H9 (cell line): ENCODE measurements at regions not wholly inside any gene's neighbourhood (a gene's known extent, or its start where the extent isn't known, plus 50 kb on each side); places are given as distances from the start of the nearest gene placed in this dataset.

Experiments used
- DNase-seq: peaks from one replicate; pipeline ENCODE4 v3.0.0-alpha.2; 2017
- H2AFZ ChIP-seq: one replicate; pipeline ENCODE4 v1.6.1; 2013; ENCODE audit warnings: mild to moderate bottlenecking, low read length, control low read depth, moderate library complexity
- H2AK5ac ChIP-seq: 2 replicates; pipeline ENCODE4 v1.6.1; 2013; ENCODE audit warnings: low read length, control low read depth, mixed read lengths; ENCODE audit not compliant: insufficient read length
- H2BK120ac ChIP-seq: one replicate; pipeline ENCODE4 v1.6.1; 2013; ENCODE audit warnings: low read depth, mild to moderate bottlenecking, low read length, control low read depth, inconsistent platforms; ENCODE audit not compliant: poor library complexity, severe bottlenecking
- H2BK12ac ChIP-seq: 2 replicates; pipeline ENCODE4 v1.6.1; 2013; ENCODE audit warnings: low read length, control low read depth, mixed read lengths, low read depth; ENCODE audit not compliant: insufficient read length
- H2BK15ac ChIP-seq: 2 replicates; pipeline ENCODE4 v1.6.1; 2013; ENCODE audit warnings: low read depth, low read length, control low read depth
- H2BK20ac ChIP-seq: one replicate; pipeline ENCODE4 v1.6.1; 2013; ENCODE audit warnings: low read depth, mild to moderate bottlenecking, low read length, control low read depth, inconsistent platforms; ENCODE audit not compliant: poor library complexity, severe bottlenecking
- H2BK5ac ChIP-seq: 2 replicates; pipeline ENCODE4 v1.6.1; 2013; ENCODE audit warnings: low read length, control low read depth, mixed read lengths; ENCODE audit not compliant: insufficient read length
- H3K14ac ChIP-seq: 2 replicates; pipeline ENCODE4 v1.6.1; 2013; ENCODE audit warnings: low read length, control low read depth; ENCODE audit not compliant: insufficient read depth
- H3K18ac ChIP-seq: 2 replicates; pipeline ENCODE4 v1.6.1; 2013; ENCODE audit warnings: low read depth, mild to moderate bottlenecking, mixed read lengths, low read length, control low read depth; ENCODE audit not compliant: insufficient read length
- H3K23ac ChIP-seq: 2 replicates; pipeline ENCODE4 v1.6.1; 2013; ENCODE audit warnings: low read length, control low read depth, mixed read lengths, low read depth; ENCODE audit not compliant: insufficient read length
- H3K23me2 ChIP-seq: 2 replicates; pipeline ENCODE4 v1.6.1; 2013; ENCODE audit warnings: low read depth, mild to moderate bottlenecking, mixed read lengths, low read length, control low read depth; ENCODE audit not compliant: insufficient read length, poor library complexity, severe bottlenecking
- H3K27ac ChIP-seq: 2 replicates; pipeline ENCODE4 v1.5.1; 2013; ENCODE audit warnings: low read length, control low read depth, mixed read lengths, low read depth; ENCODE audit not compliant: insufficient read length
- H3K27me3 ChIP-seq: 2 replicates; pipeline ENCODE4 v1.6.1; 2013; ENCODE audit warnings: low read length, control low read depth, inconsistent platforms; ENCODE audit not compliant: insufficient read depth
- H3K4ac ChIP-seq: 2 replicates; pipeline ENCODE4 v1.6.1; 2013; ENCODE audit warnings: low read depth, mild to moderate bottlenecking, control low read depth, inconsistent platforms, low read length, moderate library complexity
- H3K4me1 ChIP-seq: 2 replicates; pipeline ENCODE4 v1.6.1; 2013; ENCODE audit warnings: low read length, control low read depth, inconsistent platforms; ENCODE audit not compliant: insufficient read depth
- H3K4me2 ChIP-seq: 2 replicates; pipeline ENCODE4 v1.6.1; 2013; ENCODE audit warnings: low read length, control low read depth, mixed read lengths; ENCODE audit not compliant: insufficient read length, insufficient read depth
- H3K56ac ChIP-seq: 2 replicates; pipeline ENCODE4 v1.6.1; 2013; ENCODE audit warnings: low read depth, mild to moderate bottlenecking, mixed read lengths, low read length, control low read depth; ENCODE audit not compliant: insufficient read length
- H3K79me1 ChIP-seq: 2 replicates; pipeline ENCODE4 v1.6.1; 2013; ENCODE audit warnings: low read depth, mild to moderate bottlenecking, moderate library complexity, low read length, control low read depth, inconsistent platforms; ENCODE audit not compliant: insufficient read depth, poor library complexity, severe bottlenecking
- H3K79me2 ChIP-seq: 2 replicates; pipeline ENCODE4 v1.6.1; 2013; ENCODE audit warnings: low read length, control low read depth, inconsistent platforms; ENCODE audit not compliant: insufficient read depth
- H3K9ac ChIP-seq: 2 replicates; pipeline ENCODE4 v1.6.1; 2013; ENCODE audit warnings: low read length, control low read depth, mixed read lengths; ENCODE audit not compliant: insufficient read length; ENCODE audit errors: extremely low read depth
- H3K9me3 ChIP-seq: one replicate; pipeline ENCODE4 v1.6.1; 2013; ENCODE audit warnings: low read depth, low read length, inconsistent platforms; ENCODE audit not compliant: control insufficient read depth
- H3T11ph ChIP-seq: one replicate; pipeline ENCODE4 v1.6.1; 2013; ENCODE audit warnings: mild to moderate bottlenecking, low read length, control low read depth, inconsistent platforms
- H4K20me1 ChIP-seq: one replicate; pipeline ENCODE4 v1.6.1; 2013; ENCODE audit not compliant: control insufficient read depth, insufficient read length, insufficient read depth
- H4K5ac ChIP-seq: 2 replicates; pipeline ENCODE4 v1.6.1; 2013; ENCODE audit warnings: low read depth, mild to moderate bottlenecking, mixed read lengths, low read length, control low read depth; ENCODE audit not compliant: insufficient read length
- H4K8ac ChIP-seq: replicated peaks from 2 replicates; pipeline ENCODE4 v1.6.1; 2013; ENCODE audit warnings: low read length, control low read depth, mixed read lengths, low read depth; ENCODE audit not compliant: insufficient read length
- H4K91ac ChIP-seq: 2 replicates; pipeline ENCODE4 v1.6.1; 2013; ENCODE audit warnings: low read depth, mild to moderate bottlenecking, moderate library complexity, mixed read lengths, low read length, control low read depth; ENCODE audit not compliant: insufficient read length
- H3K27ac Mint-ChIP-seq, 3 experiments: 2 replicates in 2 of 3; 3 replicates in 1 of 3; pipeline ENCODE4 v1.8.0; 2020 to 2021; ENCODE audit warnings: mixed read lengths in 3 of 3, mild to moderate bottlenecking in 1 of 3, moderate library complexity in 1 of 3
- H3K27me3 Mint-ChIP-seq: 2 replicates; pipeline ENCODE4 v1.8.0; 2021; ENCODE audit warnings: low read depth, mild to moderate bottlenecking, moderate library complexity, mixed read lengths
- H3K36me3 Mint-ChIP-seq, 3 experiments: 2 replicates in 2 of 3; 3 replicates in 1 of 3; pipeline ENCODE4 v1.8.0; 2020 to 2021; ENCODE audit warnings: low read depth in 3 of 3, mixed read lengths in 3 of 3; ENCODE audit not compliant: insufficient read depth in 1 of 3
- H3K4me1 Mint-ChIP-seq, 2 experiments: 2 replicates each; pipeline ENCODE4 v1.8.0; 2020; ENCODE audit warnings: mixed read lengths in 2 of 2
- H3K4me3 Mint-ChIP-seq, 2 experiments: 2 replicates in 1 of 2; 3 replicates in 1 of 2; pipeline ENCODE4 v1.8.0; 2020 to 2021; ENCODE audit warnings: mild to moderate bottlenecking in 2 of 2, mixed read lengths in 2 of 2, moderate library complexity in 1 of 2
- H3K9me3 Mint-ChIP-seq, 2 experiments: 2 replicates in 1 of 2; 3 replicates in 1 of 2; pipeline ENCODE4 v1.8.0; 2020; ENCODE audit warnings: mild to moderate bottlenecking in 2 of 2, mixed read lengths in 2 of 2, moderate library complexity in 1 of 2
- CTCF ChIP-seq: fragments of 200-600 bp; sonication (generic); conservative IDR thresholded peaks from 3 replicates; pipeline ENCODE4 v1.8.0; 2021; ENCODE audit warnings: antibody characterized with exemption, mild to moderate bottlenecking
- WGBS: extraction: QIAGEN DNeasy Blood & Tissue Kit; methylation state at CpG from one replicate; pipeline ENCODE4 v1.1.7; 2013; ENCODE audit warnings: missing lambda C conversion rate, low lambda C conversion rate, mixed read lengths; ENCODE audit not compliant: insufficient read length; ENCODE audit errors: extremely low coverage; 5-methylcytosine and 5-hydroxymethylcytosine counted together

- Mint-ChIP-seq H3K9me3 (peaks cover 1 to 2% of the 10 kb centered on the region in 2 experiments; a peak in 1 of 5 replicates), H3K36me3 (peaks cover 0 to 2% (median 0%) of the 10 kb centered on the region in 3 experiments; a peak in 1 of 7 replicates), H3K4me1 (peaks cover 5 to 10% of the 10 kb centered on the region in 2 experiments), H3K27me3 (no peaks in the 10 kb centered on the region), H3K27ac (no peak overlapping the region), H3K4me3 (no peak overlapping the region)
- Histone ChIP-seq H3K9ac (no peak overlapping the region), H2BK15ac (no peak overlapping the region), H4K5ac (no peak overlapping the region), H3K79me1 (no peaks in the 10 kb centered on the region), H3K56ac (no peak overlapping the region), H2BK20ac (no peak overlapping the region), H2BK5ac (no peak overlapping the region), H3K4ac (no peak overlapping the region), H4K20me1 (no peaks in the 10 kb centered on the region), H3K23ac (no peak overlapping the region), H3K14ac (no peak overlapping the region), H3K4me2 (no peak overlapping the region), H3K27ac (no peak overlapping the region), H3K23me2 (no peaks in the 10 kb centered on the region), H3K18ac (no peak overlapping the region), H3K9me3 (no peaks in the 10 kb centered on the region), H3K79me2 (no peaks in the 10 kb centered on the region), H2AK5ac (no peak overlapping the region), H2AFZ (no peak overlapping the region), H2BK120ac (no peak overlapping the region), H3K4me1 (no peaks in the 10 kb centered on the region; the same call in 1 of the 2 replicates), H4K8ac (no peak overlapping the region), H4K91ac (no peak overlapping the region), H2BK12ac (no peak overlapping the region), H3T11ph (no peak overlapping the region), H3K27me3 (no peaks in the 10 kb centered on the region)
- TF ChIP-seq CTCF, result no peak
- no CpG with 5 or more reads among the region's 3 CpGs for WGBS
- no peak for DNase-seq
Measured at GRCh38 chr6:50927800-50928199, 109.1 kb downstream of the TFAP2B start.
